K562 (cell line): ENCODE measurements at regions not wholly inside any gene's neighbourhood (a gene's known extent, or its start where the extent isn't known, plus 50 kb on each side); places are given as distances from the start of the nearest gene placed in this dataset.

Source experiments
- ATAC-seq: fragments of 200-7000 bp; cut with Tn5 transposase; 3 replicates; pipeline ENCODE4 v1.9.1; 2020; ENCODE audit warnings: moderate library complexity
- BruUV-seq: library from RNA; stranded (reverse); fragments of 400-500 nt; replicated peaks from 2 replicates; lab custom pipeline; 2021; lab: Mats Ljungman, UMichigan
- CTCF ChIA-PET: fragments of 300-600 bp; formaldehyde crosslinking; extraction: SDS; loops from one replicate; lab custom pipeline; 2021; ENCODE audit warnings: low intra/inter-chr PET ratio; lab: Yijun Ruan, JAX
- POLR2A ChIA-PET: fragments of 300-600, 350-650 bp; sonication (Branson Sonifier 250); formaldehyde crosslinking; extraction: SDS; loops from one replicate; lab custom pipeline; 2021; ENCODE audit warnings: antibody characterized with exemption, inconsistent platforms; lab: Yijun Ruan, JAX
- DNase-seq, 4 experiments: peaks; one replicate each; pipeline versions ENCODE4 v3.0.0 to v3.0.0-alpha.2; 2011 to 2018; ENCODE audit warnings: low spot score in 3 of 4, mixed read lengths in 3 of 4; ENCODE audit errors: extremely low read depth in 1 of 4
- FAIRE-seq: peaks from 2 replicates; lab custom pipeline; 2011; peaks lifted over from hg19 to GRCh38; lab: Jason Lieb, UNC
- H2AFZ ChIP-seq: 2 replicates; pipeline ENCODE4 v1.6.0; 2011; ENCODE audit warnings: low read depth, low read length, control low read depth, inconsistent platforms
- H3K27ac ChIP-seq: fragments of 200-600 bp; 3 replicates; pipeline ENCODE4 v1.8.0; 2011; ENCODE audit warnings: low read depth, mild to moderate bottlenecking, control low read depth, inconsistent platforms, low read length, moderate library complexity, mixed read lengths; ENCODE audit errors: extremely low read depth
- H3K27me3 ChIP-seq, 2 experiments: fragments of 300-600 bp in 1 of 2; 2 replicates in 1 of 2; 3 replicates in 1 of 2; pipeline versions ENCODE4 v1.6.0 to v1.8.0; 2011; ENCODE audit warnings: inconsistent platforms in 2 of 2, low read length in 2 of 2, mild to moderate bottlenecking in 1 of 2, mixed read lengths in 1 of 2, moderate library complexity in 1 of 2; ENCODE audit not compliant: control insufficient read depth in 2 of 2, insufficient read depth in 2 of 2
- H3K36me3 ChIP-seq: fragments of 300-600 bp; 3 replicates; pipeline ENCODE4 v1.8.0; 2011; ENCODE audit warnings: mild to moderate bottlenecking, low read length, inconsistent platforms; ENCODE audit not compliant: control insufficient read depth, insufficient read depth
- H3K4me1 ChIP-seq, 2 experiments: fragments of 200-600 bp in 1 of 2; replicated peaks in 1 of 2; 2 replicates in 1 of 2; 3 replicates in 1 of 2; pipeline versions ENCODE4 v1.5.1 to v1.8.0; 2011; ENCODE audit warnings: inconsistent platforms in 2 of 2, low read length in 2 of 2, mild to moderate bottlenecking in 1 of 2, mixed read lengths in 1 of 2, moderate library complexity in 1 of 2; ENCODE audit not compliant: control insufficient read depth in 2 of 2, insufficient read depth in 2 of 2
- H3K4me2 ChIP-seq: 2 replicates; pipeline ENCODE4 v1.6.1; 2011; ENCODE audit warnings: low read length, control low read depth, inconsistent platforms, mixed read lengths; ENCODE audit not compliant: insufficient read depth
- H3K4me3 ChIP-seq: fragments of 200-600 bp; sonication (generic), shearing (Covaris generic); 2 replicates; pipeline ENCODE4 v1.5.1; 2016; ENCODE audit warnings: control low read depth, inconsistent platforms
- H3K79me2 ChIP-seq: fragments of 200-600 bp; 3 replicates; pipeline ENCODE4 v1.8.0; 2011; ENCODE audit warnings: low read length, inconsistent platforms; ENCODE audit not compliant: control insufficient read depth, insufficient read depth
- H3K9ac ChIP-seq, 2 experiments: 2 replicates each; pipeline versions ENCODE4 v1.6.0 to v1.6.1; 2011; ENCODE audit warnings: low read depth in 2 of 2, low read length in 2 of 2, control low read depth in 1 of 2, inconsistent platforms in 1 of 2, mild to moderate bottlenecking in 1 of 2, mixed read lengths in 1 of 2; ENCODE audit not compliant: insufficient read depth in 1 of 2
- H3K9me1 ChIP-seq: one replicate; pipeline ENCODE4 v1.6.0; 2011; ENCODE audit warnings: inconsistent platforms, mild to moderate bottlenecking, low read length, moderate library complexity; ENCODE audit not compliant: control insufficient read depth, insufficient read depth
- H3K9me3 ChIP-seq: replicated peaks from 2 replicates; pipeline ENCODE4 v1.5.1; 2011; ENCODE audit warnings: low read depth, low read length, inconsistent platforms; ENCODE audit not compliant: control insufficient read depth, insufficient read depth
- H4K20me1 ChIP-seq: replicated peaks from 2 replicates; pipeline ENCODE4 v1.6.1; 2011; ENCODE audit warnings: low read length, inconsistent platforms, mixed read lengths; ENCODE audit not compliant: control insufficient read depth, insufficient read depth
- CSDE1 ChIP-seq, 2 experiments: fragments of 450-650 bp; IDR thresholded peaks; 2 replicates each; pipeline ENCODE4 v1.6.1; 2016; ENCODE audit warnings: mild to moderate bottlenecking in 1 of 2
- EZH2 ChIP-seq: IDR thresholded peaks from 2 replicates; pipeline ENCODE4 v1.6.1; 2012; ENCODE audit warnings: low read depth, mild to moderate bottlenecking, inconsistent platforms, low read length, borderline replicate concordance
- NFIX ChIP-seq: fragments of 250-450 bp; sonication (Bioruptor Pico); IDR thresholded peaks from 2 replicates; pipeline ENCODE4 v1.4.0; 2020; ENCODE audit warnings: low read depth, mild to moderate bottlenecking, moderate library complexity
- POLR2G ChIP-seq: fragments of 200-400 bp; formaldehyde crosslinking; IDR thresholded peaks from 2 replicates; pipeline ENCODE4 v1.6.1; 2017; ENCODE audit warnings: low read depth, mild to moderate bottlenecking, antibody characterized with exemption, low read length, moderate library complexity
- POLR3G ChIP-seq: IDR thresholded peaks from 2 replicates; pipeline ENCODE4 v1.6.1; 2011; ENCODE audit not compliant: insufficient read length, insufficient replicate concordance; ENCODE audit errors: extremely low read depth
- RB1 ChIP-seq: fragments of 450-650 bp; IDR thresholded peaks from 2 replicates; pipeline ENCODE4 v1.6.1; 2017; ENCODE audit warnings: low read depth, mild to moderate bottlenecking
- RBBP5 ChIP-seq: fragments of 200-600 bp; sonication (generic); IDR thresholded peaks from 2 replicates; pipeline ENCODE4 v1.6.1; 2012; ENCODE audit warnings: borderline replicate concordance, mild to moderate bottlenecking, low read length, control low read depth, inconsistent platforms; ENCODE audit not compliant: insufficient read depth, poor library complexity, severe bottlenecking
- RUNX1 ChIP-seq: sonication (generic); IDR thresholded peaks from 2 replicates; pipeline ENCODE4 v1.6.1; 2016; ENCODE audit warnings: antibody characterized with exemption, low read depth
- TCF3 ChIP-seq: sonication (generic); formaldehyde crosslinking; IDR thresholded peaks from 2 replicates; pipeline ENCODE4 v1.4.0; 2020; ENCODE audit warnings: mild to moderate bottlenecking, missing genetic modification reagents
- YY1 ChIP-seq, 3 experiments: IDR thresholded peaks; 2 replicates each; pipeline ENCODE4 v1.6.1; 2011; ENCODE audit warnings: low read length in 2 of 3, mild to moderate bottlenecking in 2 of 3, moderate library complexity in 2 of 3, borderline replicate concordance in 1 of 3, control low read depth in 1 of 3, low read depth in 1 of 3; ENCODE audit not compliant: insufficient read depth in 3 of 3, insufficient replicate concordance in 2 of 3, control insufficient read depth in 1 of 3, insufficient read length in 1 of 3; ENCODE audit errors: extremely low read depth in 1 of 3
- ZEB2 ChIP-seq: fragments of 450-650 bp; IDR thresholded peaks from 2 replicates; pipeline ENCODE4 v1.6.1; 2016
- WGBS: fragments of 100-300 bp; shearing (Covaris generic); methylation state at CpG from one replicate; pipeline ENCODE4 v1.1.6; 2016; ENCODE audit warnings: low coverage, mixed read lengths; ENCODE audit not compliant: insufficient coverage; ENCODE audit errors: missing lambda C conversion rate; 5-methylcytosine and 5-hydroxymethylcytosine counted together
- in situ Hi-C: fragments of 300-500 bp; cut with MboI; formaldehyde crosslinking; loops from 4 replicates; pipeline ENCODE4 v1.15.0; 2018; ENCODE audit warnings: inconsistent platforms, mixed read lengths
- intact Hi-C: fragments of 100-400 bp; cut with micrococcal nuclease; formaldehyde crosslinking; loops from 2 replicates; pipeline ENCODE4 v1.14.2; 2022
- TF ChIP-seq, protein P1 (sequence below): fragments of 450-650 bp; formaldehyde crosslinking; IDR thresholded peaks from 2 replicates; pipeline ENCODE4 v1.4.0; 2022; ENCODE audit warnings: missing genetic modification characterization

DNA sequence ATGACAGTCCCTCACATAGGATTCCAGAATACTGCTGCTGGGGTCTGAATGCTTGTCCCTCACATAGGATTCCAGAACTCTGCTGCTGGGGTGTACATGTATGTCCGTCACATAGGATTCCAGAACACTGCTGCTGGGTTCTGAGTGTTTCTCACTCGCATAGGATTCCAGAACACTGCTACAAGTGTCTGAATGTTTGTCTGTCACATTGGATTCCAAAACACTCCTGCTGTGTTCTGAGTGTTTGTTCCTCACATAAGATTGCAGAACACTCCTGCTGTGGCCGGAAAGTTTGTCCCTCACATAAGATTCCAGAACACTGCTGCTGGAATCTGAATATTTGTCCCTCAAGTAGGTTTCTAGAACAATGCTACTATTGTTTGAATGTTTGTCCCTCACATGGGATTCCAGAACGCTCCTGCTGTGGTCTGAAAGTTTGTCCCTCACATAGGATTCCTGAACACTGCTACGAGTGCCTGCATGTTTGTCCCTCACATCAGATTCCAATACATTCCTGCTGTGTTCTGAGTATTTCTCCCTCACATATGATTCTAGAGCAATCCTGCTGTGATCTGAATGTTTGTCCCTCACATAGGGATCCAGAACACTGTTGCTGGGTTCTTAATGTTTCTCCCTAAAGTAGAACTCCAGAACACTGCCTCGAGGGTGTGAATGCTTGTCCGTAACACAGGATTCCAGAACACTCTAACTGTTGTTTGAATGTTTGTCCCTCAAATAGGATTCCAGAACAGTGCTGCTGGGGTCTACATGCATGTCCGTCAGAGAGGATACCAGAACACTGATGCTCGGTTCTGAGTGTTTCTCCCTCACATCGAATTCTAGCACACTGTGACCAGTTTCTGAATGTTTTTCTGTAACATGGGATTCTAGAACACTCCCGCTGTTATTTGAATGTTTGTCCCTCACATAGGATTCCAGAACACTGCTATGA lies 200.4 kb downstream of the FOXD4L6 start:
- Histone ChIP-seq H3K9ac (no peak overlapping the region), H3K79me2 (no peaks in the 10 kb centered on the region), H3K4me2 (no peak overlapping the region), H3K9me1 (no peaks in the 10 kb centered on the region), H3K4me3 (no peak overlapping the region), H3K27me3 (no peaks in the 10 kb centered on the region), H2AFZ (no peak overlapping the region), H3K9me3 (peaks cover 12% of the 10 kb centered on the region), H3K36me3 (no peaks in the 10 kb centered on the region), H4K20me1 (no peaks in the 10 kb centered on the region), H3K27ac (no peak overlapping the region), H3K4me1 (no peaks in the 10 kb centered on the region)
- DNase-seq: no peak
- intact Hi-C loops: no loop called here
- ATAC-seq: no peak
- TF ChIP-seq RB1 (no peak), TCF3 (no peak), POLR2G (no peak), EZH2 (no peak), NFIX (CRISPR knock-in tag) (no peak), RUNX1 (no peak), POLR3G (no peak), RBBP5 (no peak), YY1 (IDR thresholded peaks at IDR 0.05; ENCODE audit: borderline replicate concordance in 1 of 3, control insufficient read depth in 1 of 3, extremely low read depth in 1 of 3, insufficient read depth in 3 of 3, insufficient read length in 1 of 3, insufficient replicate concordance in 2 of 3, low read depth in 1 of 3, low read length in 2 of 3) (no peak), CSDE1 (IDR thresholded peaks at IDR 0.05) (no peak), ZEB2 (no peak)
- TF ChIP-seq, protein P1, sequence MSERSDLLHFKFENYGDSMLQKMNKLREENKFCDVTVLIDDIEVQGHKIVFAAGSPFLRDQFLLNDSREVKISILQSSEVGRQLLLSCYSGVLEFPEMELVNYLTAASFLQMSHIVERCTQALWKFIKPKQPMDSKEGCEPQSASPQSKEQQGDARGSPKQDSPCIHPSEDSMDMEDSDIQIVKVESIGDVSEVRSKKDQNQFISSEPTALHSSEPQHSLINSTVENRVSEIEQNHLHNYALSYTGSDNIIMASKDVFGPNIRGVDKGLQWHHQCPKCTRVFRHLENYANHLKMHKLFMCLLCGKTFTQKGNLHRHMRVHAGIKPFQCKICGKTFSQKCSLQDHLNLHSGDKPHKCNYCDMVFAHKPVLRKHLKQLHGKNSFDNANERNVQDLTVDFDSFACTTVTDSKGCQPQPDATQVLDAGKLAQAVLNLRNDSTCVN: no peak
- no TSS peak for BruUV-seq
- ChIA-PET CTCF (no interaction called here), POLR2A (no interaction called here)
- no peak for FAIRE-seq
- in situ Hi-C loops: no loop called here
- 14% methylated on average over 11 of the region's 11 CpGs for WGBS
